Stimulated activated naive CD8-positive, alpha-beta T cell treated with anti-CD3 and anti-CD28 coated beads, Interleukin-15, Interleukin-2, amounts not matched to agents 100 U/mL and 50 U/mL, for 24 hours (primary cell): ENCODE measurements at regions not wholly inside any gene's neighbourhood (a gene's known extent, or its start where the extent isn't known, plus 50 kb on each side); places are given as distances from the start of the nearest gene placed in this dataset.

ENCODE experiments used
- ATAC-seq: fragments of 150-1000 bp; cut with Tn5 transposase; one replicate; pipeline ENCODE4 v1.10.0; 2021
- DNase-seq: peaks from one replicate; pipeline ENCODE4 v3.0.0; 2021

DNA sequence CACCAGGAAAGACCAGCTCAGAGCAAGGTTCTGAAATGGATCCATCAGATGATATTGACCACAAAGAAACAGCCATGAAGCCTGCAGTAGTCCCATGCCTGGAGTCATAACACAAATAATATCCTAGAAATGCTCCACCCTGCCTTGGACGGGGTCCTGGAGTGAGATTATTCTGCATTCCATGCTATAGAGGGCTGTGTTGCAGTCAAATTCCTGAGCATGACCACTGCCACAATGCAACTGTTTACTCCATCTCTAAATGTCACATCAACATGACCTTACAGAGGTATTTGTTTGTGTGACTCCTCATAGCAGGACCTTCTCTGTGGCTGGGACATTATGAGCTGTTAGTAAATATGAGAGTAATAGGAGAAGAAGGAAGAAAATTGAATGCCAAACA, 257.5 kb upstream of the TCF21 start:
- no peak for DNase-seq

DNA sequence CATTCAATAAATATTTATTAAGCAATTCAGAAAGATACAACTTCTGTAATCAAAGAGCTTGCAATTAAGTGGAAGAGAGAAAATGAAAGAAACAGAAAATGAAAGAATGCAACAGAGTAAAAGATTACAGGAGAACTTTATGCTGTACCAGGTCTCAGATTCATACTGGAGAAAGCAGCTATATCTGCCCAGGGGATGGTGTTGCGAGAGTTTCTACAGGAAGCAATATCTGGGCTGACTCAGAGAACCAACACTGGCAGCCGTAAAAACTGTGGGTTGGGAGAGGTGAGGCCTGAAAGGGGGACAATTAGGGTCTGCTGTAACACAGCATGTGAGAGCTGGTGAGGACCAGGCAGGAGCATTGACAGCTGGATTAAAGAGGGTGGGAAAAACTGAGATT, 256.7 kb upstream of the TCF21 start:
- no peak for ATAC-seq
- DNase-seq = no peak

More for the DNA sequence above, 257.5 kb upstream of the TCF21 start:
- no peak for ATAC-seq

DNA sequence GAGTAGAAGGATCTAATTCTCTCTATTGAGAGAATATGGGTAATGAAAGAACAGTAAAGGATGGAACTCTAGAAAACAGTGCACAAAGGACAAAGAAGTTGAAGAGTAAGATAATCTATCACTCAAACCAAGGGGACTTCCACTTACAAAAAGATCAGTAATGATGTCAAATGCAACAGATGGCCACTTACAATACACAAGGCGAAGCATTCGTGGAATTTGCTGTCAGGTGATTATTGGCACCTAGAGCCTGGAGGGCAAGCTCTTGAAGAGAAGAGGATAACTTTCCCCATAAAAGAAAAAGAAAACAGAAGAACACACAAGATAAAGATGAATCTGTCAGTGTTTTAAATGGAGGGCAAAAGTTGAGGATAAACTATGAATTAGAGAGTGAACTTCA, 256.0 kb upstream of the TCF21 start:
- ATAC-seq (no peak), DNase-seq (no peak)

DNA sequence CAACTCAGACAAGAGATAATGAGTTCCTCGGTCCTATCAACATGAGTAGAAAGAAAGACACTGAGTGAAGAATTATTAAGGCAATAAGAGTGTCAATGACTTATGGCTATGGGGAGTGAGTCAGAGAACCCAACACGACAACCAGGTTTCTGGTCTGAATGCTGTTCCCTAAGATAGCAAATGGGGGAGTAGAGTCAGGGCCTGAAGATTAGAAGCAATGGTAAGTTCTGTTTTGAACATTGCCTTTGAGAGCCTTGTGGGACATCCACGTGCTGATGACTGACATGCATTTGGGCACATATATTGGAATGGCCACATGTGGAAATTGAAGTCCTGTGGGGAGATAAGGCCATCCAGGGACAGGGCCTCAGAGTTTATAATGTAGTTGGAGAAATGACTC, 254.4 kb upstream of the TCF21 start:
- ATAC-seq = no peak

DNA sequence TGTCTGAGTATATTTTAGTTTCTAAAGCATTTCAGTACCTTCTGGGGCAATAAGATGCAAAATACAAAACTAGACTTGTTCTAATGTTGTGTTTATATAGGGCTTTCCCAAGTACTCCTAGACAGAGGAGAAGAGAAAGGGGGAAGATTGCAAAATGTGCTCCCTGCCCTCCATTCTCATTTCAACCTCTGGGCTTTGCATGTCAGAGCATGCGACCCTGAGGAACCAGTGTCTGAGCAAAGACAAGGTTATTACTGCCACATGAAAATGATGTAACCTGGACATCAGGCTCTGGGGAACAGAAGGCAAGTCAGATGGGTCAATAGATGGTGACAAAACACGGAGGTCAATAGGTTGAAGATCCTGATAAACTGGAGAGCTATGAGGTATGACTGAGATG, 253.5 kb upstream of the TCF21 start:
- DNase-seq (no peak), ATAC-seq (no peak)

More for the DNA sequence above, 254.4 kb upstream of the TCF21 start:
- DNase-seq = no peak

DNA sequence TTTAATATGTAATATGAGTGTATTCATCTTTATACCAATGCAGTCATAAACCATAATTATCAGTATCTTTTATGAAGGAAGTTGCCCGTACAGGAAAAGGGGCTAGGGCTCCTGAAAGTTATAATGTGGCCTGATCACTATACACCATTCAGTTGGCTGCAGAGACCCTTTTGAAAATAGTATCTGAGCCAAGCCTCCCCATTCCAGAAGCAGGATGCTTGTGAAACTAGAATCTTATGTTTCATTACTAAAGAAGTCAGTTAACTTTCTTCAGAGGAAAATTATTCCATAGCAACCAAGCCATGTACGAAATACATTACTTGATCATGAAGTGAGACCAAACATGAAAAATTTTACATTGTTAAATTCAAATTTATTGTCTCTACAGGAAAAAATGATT, 251.5 kb upstream of the TCF21 start:
- ATAC-seq (no peak), DNase-seq (no peak)

DNA sequence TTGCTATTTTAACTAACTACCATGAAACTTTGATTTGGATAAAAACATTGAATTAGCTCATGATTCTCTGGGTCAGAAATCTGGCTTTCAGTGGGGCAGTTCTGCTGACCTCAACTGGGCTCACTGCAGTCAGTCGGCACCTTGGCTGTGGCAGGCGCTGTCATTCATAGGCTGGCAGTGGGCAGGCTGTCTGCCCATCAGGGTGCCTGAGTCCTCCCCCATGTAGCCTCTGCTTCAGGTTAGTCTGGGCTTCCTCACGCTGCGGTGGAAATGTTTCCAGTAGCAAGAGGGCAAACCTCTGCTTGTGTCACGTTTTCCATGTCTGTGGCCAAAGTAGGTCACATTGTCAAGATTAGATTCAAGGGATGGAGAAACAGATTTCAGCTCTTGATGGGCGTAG, 251.0 kb upstream of the TCF21 start:
- no peak for ATAC-seq
- DNase-seq = no peak

DNA sequence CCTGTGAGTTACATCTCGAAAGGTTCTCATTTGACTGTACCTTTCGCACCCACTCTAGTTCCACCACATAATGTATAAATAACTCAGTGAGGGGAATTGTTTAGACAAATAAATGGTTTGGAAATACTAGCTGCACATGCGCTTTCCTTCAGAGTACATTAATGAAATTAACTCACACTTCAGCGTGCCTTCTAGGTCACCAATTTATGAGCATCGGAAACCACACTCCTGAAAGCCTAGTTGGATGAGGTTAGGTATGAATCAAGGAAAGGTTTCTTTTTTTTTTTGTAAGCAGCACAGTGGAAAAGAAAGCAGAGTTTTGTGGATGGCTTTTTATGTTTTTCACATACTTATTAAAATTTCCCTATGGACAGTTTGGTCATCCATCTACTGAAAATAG, 247.8 kb upstream of the TCF21 start:
- no peak for ATAC-seq
- no peak for DNase-seq

DNA sequence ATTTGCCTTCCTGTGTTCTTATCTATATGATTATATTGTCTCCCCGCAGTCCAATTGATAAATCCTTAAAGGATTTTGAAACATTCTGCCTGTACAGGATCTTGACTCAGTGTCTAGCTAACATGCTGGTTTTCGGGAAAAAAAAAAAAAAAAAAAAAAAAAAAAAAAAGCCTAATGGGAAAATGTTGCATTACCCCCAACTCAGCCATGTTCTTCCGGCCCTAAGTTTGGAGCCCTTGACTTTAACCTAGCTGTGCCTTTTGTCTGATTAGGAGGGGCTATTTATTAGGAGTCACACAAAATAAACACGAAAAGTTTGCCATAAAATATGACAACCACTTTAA, 244.4 kb upstream of the TCF21 start:
- ATAC-seq (no peak), DNase-seq (no peak)

DNA sequence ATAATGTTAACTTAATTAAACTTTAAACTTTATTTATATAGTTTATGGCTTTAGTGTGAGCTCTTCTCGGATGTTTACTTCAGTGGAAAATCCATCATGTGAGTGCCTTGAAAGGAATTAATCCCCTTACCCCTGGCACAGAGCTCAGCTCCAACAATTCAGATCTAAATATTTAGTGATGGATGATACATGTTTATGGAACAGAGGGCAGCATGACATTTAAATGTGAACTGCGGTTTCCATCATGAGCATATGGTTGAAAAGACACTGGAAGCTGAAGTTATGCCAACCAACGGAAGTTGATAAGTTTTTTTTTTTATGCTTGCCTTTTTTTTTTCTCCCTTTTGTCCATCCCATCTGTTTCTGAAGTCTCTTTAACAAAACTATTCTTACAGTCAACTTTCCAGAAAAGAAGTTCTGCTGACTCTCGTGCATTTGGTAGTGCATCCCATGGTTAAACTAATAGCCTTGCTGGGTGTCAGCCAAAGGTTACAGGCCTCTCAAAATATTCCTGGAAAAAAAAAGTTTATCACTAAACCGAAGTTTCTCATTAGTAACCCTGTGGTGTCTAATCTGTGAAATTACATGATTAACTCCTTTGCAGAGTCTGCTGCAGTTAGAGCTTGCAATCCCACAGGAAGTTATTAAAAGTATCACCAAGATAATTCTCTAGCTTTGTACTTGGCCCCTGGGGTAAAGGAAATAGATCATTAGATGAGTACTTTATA, 243.9 kb upstream of the TCF21 start:
- DNase-seq = no peak
- ATAC-seq = no peak

DNA sequence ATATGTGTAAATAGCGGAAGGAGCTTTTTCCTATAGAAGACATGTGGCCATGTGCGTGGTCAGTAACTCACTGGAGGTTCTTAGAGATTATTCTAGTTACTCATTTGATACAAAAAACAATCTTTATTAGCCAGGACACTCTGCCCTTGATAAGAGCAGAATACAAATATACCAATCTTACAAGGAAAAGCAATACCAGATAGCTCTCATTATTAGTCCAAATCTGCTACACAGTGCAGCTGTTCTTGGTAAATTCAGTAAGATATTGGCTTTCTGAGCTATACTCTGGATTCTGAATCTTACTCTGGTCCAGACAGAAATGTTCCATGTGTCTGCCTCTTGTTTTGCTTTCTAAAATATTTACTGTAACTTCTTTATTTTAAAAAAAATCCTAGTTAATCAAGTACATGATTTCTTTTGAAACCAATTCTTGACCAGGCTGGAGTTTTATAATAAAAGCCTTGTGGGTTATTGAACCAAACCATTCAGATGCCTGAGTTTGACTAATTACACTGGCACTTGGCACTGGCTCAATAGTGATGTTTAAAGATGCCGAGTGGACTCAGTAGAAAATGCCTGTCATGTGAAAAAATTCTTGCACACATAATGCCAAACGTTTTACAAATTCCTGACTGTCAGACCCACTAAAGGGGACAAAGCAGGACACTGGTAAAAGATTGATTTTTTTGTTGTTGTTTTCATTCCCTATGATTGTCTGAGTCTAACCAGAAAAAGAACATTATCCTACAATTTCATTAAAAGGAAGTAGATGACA, 242.8 kb upstream of the TCF21 start:
- ATAC-seq = no peak
- no peak for DNase-seq

DNA sequence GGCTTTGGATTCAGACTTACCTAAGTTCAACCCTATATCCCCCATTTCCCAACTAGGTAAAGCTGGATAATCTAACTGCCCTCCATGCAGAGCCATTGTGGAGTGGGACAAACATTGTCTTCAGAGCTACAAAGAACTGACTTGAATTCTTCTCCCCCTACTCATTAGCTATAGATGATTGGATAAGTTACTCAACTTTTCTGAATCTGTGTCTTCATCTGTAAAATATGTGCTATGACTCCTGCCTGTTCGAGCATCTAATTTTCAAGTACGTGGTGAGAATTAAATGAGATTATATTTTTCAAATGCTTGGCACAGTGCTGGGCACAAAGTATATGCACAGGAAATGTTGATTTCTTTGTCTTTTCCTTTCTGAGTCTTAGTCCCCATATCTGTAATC, 240.3 kb upstream of the TCF21 start:
- ATAC-seq = no peak

DNA sequence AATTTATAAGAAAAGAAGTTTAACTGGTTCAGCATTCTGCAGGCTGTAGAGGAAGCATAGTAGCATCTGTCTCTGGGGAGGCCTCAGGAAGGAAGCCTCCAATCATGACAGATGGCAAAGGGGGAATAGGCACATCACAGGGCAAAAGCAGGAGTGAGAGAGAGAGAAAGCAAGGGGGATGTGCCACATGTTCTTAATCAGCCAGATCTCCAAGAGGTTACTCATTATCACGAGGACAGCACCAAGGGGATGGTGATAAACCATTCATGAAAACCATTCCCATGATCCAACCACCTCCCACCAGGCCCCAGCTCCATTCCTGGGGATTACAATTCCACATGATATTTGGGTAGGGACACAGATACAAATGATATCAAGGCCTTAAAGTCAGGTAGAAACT, 217.5 kb upstream of the TCF21 start:
- DNase-seq = no peak
- no peak for ATAC-seq

More for the DNA sequence above, 240.3 kb upstream of the TCF21 start:
- DNase-seq = no peak

DNA sequence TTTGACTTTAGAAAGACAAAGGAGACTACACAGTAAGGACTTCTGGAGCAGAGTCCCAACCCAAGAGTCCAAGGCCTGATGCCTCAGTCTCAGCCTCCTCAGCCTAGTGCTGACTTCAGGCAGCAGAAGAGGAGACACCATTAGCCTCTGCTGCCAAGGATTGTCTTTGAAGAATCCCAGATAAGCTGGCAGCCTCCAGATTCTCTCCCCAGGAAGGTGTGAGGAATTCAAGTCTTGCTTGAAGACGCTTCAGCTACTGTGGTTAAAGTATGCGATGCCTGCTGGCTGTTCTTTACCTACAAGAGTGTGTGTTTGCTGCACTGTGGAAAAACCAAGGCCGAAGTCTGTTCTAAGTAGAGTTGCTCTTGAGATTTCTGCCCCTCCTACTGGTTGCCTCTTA, 215.9 kb upstream of the TCF21 start:
- no peak for DNase-seq
- ATAC-seq = no peak

DNA sequence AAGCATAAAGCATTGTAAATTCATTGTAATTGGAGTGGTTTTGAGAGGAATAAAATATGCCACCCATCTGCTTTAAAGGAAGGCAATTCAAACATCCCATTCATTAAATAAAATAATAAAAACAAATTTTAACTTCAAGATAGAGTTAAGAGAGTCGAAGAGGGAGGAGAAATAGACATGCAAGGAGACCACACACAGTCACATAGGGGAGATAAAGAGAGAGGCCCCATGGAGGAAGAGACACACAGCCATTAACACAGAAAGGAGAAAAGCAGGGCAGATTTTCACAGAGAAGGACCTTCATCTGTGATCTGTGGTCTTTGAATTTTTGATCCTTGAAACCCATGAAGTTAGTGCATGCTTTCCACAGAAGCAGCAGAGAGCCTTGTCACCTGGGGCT, 214.3 kb upstream of the TCF21 start:
- no peak for DNase-seq
- no peak for ATAC-seq

DNA sequence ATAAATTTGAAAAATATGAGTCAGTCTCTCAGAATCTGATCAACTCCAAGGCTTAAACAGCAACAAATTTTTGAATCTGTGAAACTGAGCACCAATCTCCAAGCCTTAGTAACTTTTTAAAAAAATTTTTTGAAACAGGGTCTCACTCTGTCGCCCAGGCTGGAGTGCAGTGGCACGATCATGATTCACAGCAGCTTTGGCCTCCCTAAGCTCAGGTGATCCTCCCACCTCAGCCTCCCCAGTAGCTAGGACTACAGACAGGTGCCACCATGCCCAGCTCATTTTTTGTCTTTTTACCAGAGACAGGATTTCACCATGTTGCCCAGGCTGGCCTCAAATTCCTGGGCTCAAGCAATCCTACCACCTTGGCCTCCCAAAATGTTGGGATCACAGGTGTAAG, 207.9 kb upstream of the TCF21 start:
- ATAC-seq = no peak

DNA sequence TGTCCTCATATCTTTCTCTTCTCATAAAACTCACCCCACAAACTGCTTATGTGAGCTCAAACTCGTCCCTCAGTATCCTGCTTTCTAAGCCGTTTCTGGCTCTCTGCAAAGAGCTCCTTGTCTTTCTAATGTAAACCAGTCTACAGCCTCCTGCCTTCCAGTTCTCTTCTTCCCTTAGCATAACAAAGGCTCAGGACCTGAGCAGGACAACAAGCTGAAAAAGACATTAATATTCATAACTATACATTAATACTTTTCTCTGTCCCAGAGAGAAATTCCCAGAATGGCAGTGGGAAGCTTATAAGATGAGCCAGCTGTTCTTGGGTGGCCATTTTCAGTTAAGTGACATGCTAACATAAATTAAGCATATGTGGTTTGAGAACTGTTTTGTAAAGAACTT, 207.0 kb upstream of the TCF21 start:
- DNase-seq (no peak), ATAC-seq (no peak)

More for the DNA sequence above, 207.9 kb upstream of the TCF21 start:
- DNase-seq = no peak

DNA sequence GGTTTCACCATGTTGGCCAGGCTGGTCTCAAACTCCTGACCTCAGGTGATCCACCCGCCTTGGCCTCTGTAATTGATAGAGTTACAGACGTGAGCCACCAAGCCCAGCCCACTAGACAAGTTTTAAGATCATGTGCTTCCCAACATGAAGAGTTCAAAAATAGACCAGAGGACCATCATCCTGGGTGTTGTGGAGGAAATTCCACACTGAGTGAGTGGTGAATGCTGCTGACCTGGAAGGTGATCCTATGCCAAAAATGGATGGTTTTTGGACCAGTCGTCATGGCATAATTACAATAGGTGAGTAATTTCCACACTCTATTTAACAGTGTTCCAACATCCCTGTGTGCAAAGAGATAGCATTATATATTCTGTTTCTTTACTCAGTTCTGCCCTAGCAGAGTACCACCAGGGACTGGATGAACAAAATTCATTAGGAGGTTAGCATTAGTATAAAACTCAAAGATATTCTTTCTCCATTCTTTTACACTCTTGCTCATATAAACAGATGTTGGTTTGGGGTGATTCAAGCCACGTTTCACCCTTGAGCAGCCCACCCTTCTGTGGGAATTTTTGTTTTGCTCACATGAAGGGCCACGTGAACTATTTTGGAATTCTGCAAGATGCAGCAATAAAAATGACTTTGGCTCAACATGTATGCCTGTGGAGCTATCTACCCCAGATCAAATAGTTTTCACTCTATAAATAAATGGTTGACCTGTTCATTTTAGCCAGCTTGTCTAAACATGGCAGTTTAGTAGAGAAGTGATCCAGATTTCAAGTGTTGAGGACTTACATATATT, 206.2 kb upstream of the TCF21 start:
- no peak for ATAC-seq
- DNase-seq = no peak

DNA sequence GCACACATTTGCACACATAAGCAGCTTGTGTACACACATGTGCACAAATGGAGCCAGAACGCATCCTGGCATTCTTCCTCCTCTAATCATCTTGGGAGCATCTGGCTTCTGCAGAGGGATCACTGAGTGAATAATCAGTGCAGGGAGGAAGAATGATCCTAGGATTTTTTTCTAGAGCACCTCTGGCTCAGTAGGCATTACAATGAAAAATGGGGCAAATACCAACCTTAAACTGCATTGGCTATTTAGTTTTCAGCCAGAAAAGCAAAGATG, 205.7 kb upstream of the TCF21 start:
- no peak for ATAC-seq
- DNase-seq = no peak

DNA sequence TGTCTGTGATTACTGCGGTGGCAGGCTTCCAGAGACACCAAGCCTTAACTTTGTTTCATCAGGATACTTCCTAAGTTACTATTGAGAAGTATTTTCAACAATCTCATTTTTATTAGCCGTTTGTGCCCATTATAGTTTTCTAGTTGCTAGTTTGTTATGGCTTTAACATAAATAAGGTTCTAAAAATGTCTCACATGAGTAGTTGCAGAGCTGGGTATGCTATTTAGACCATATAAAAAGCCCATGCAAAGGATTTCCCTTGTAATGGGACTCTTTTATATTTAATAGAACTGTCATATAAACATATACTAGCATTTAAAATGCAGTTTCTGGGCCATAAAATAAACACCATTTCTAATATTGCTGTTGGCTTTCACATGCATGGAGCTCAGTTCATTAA, 205.3 kb upstream of the TCF21 start:
- ATAC-seq (no peak), DNase-seq (no peak)

DNA sequence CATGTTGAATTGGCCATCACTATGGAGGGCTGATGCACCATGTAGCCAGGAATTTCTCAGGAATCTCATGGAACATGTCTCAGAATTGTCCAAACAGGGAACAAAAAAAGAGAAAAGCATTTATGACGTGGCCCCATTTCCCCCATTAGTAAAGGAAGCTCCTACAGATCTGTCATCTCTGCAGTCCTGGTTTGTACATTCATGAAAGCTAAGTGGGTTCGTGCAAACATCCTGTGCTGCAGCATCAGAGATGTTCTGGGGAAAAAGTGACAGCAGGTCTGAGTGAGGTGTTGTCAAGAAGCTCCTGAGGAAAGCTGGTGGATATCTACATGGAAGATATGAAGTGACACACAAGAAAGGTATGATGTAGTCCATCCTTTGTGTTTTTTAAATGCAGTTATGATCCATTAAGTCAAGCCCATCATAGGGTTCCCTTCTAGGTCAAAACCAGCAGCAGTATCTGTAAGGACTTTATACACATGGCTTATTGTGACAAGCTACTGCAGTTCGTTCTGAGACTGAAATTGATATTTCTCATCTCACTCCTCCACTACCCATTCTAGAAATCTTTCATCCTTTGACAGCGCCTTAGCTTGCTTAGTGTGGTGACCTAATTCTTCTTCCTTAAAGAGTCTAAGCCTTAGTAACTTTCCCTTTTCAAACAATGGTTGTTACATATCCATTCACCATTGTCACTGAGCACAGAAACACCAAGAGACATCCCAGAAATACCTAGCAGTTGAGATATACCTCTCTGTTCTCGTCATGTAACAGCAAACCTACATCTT, 200.0 kb upstream of the TCF21 start:
- DNase-seq = no peak
- no peak for ATAC-seq

DNA sequence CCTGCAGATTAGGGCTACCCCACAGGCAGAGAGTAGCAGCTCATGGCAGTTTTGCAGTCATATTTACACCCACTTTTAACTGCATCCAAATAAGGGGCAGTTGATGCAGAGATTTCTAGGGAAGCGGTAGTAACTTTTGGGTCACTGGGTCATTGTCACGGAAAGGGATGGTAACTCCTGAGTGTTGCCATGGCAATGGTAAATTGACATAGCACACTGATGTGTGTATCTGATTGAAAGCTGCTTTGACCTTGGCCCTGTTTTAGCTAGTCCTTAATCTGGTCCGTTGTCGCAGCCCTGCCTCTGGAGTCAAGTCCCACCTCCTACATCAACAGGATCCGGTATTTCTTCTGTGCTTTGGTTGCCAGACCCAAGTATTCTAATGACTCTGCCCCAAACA, 199.1 kb upstream of the TCF21 start:
- no peak for DNase-seq

DNA sequence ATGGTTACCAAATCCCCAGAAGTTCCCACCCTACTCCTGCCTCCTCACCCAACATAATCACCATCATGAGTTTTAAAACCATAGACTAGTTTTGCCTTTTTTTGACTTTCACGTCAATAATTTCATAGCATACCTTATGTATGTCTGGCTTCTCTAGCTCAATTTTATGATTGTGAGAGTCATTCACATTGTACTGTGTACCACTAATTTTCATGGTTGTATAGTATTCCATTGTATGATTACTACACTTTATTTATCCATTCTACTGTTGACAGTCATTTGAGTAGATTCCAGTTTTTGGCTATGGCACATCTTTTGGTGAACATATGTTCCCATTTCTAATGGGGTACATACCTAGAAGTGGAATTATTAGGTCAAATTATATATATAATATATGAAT, 195.3 kb upstream of the TCF21 start:
- DNase-seq (no peak), ATAC-seq (no peak)

More for the DNA sequence above, 199.1 kb upstream of the TCF21 start:
- ATAC-seq = no peak
